Karpas-422 (cell line): ENCODE measurements at regions not wholly inside any gene's neighbourhood (a gene's known extent, or its start where the extent isn't known, plus 50 kb on each side); places are given as distances from the start of the nearest gene placed in this dataset.

Experiments
- DNase-seq: peaks from one replicate; pipeline ENCODE4 v3.0.0-alpha.2; 2015
- H2AFZ ChIP-seq: fragments of 200-600 bp; sonication (generic); 2 replicates; pipeline ENCODE4 v1.6.1; 2014; ENCODE audit warnings: antibody characterized with exemption, low read length, mixed read lengths
- H3K27ac ChIP-seq: fragments of 200-600 bp; sonication (generic); 2 replicates; pipeline ENCODE4 v1.5.1; 2014; ENCODE audit warnings: mild to moderate bottlenecking, low read length, moderate library complexity
- H3K27me3 ChIP-seq: fragments of 200-600 bp; sonication (generic); 2 replicates; pipeline ENCODE4 v1.6.1; 2014; ENCODE audit warnings: low read length, mixed read lengths
- H3K36me3 ChIP-seq: fragments of 200-600 bp; sonication (generic); 2 replicates; pipeline ENCODE4 v1.6.1; 2014; ENCODE audit warnings: low read length, mixed read lengths; ENCODE audit not compliant: insufficient read depth
- H3K4me1 ChIP-seq: fragments of 200-600 bp; sonication (generic); 2 replicates; pipeline ENCODE4 v1.6.1; 2014; ENCODE audit warnings: mild to moderate bottlenecking, low read length, mixed read lengths
- H3K4me2 ChIP-seq: fragments of 200-600 bp; sonication (generic); 2 replicates; pipeline ENCODE4 v1.6.1; 2014; ENCODE audit warnings: low read length, low read depth, mild to moderate bottlenecking; ENCODE audit not compliant: poor library complexity, severe bottlenecking
- H3K4me3 ChIP-seq: fragments of 200-600 bp; sonication (generic); 2 replicates; pipeline ENCODE4 v1.5.1; 2014; ENCODE audit warnings: mild to moderate bottlenecking, antibody characterized with exemption, low read length, mixed read lengths
- H3K79me2 ChIP-seq: fragments of 200-600 bp; sonication (generic); 2 replicates; pipeline ENCODE4 v1.6.1; 2014; ENCODE audit warnings: mild to moderate bottlenecking, low read length, mixed read lengths
- H3K9ac ChIP-seq: fragments of 200-600 bp; sonication (generic); 2 replicates; pipeline ENCODE4 v1.6.0; 2014; ENCODE audit warnings: low read length
- H3K9me2 ChIP-seq: fragments of 200-600 bp; sonication (generic), shearing (Covaris generic); replicated peaks from 2 replicates; pipeline ENCODE4 v1.6.0; 2014; ENCODE audit warnings: mild to moderate bottlenecking, low read length, moderate library complexity; ENCODE audit not compliant: insufficient read depth
- H3K9me3 ChIP-seq: fragments of 300-700, 200-600 bp; sonication (generic); 2 replicates; pipeline ENCODE4 v1.6.1; 2014; ENCODE audit warnings: low read length, mixed read lengths
- H4K20me1 ChIP-seq: fragments of 200-600 bp; sonication (generic); 2 replicates; pipeline ENCODE4 v1.6.1; 2014; ENCODE audit warnings: mild to moderate bottlenecking, antibody characterized with exemption, low read length, low read depth; ENCODE audit not compliant: insufficient read depth

DNA sequence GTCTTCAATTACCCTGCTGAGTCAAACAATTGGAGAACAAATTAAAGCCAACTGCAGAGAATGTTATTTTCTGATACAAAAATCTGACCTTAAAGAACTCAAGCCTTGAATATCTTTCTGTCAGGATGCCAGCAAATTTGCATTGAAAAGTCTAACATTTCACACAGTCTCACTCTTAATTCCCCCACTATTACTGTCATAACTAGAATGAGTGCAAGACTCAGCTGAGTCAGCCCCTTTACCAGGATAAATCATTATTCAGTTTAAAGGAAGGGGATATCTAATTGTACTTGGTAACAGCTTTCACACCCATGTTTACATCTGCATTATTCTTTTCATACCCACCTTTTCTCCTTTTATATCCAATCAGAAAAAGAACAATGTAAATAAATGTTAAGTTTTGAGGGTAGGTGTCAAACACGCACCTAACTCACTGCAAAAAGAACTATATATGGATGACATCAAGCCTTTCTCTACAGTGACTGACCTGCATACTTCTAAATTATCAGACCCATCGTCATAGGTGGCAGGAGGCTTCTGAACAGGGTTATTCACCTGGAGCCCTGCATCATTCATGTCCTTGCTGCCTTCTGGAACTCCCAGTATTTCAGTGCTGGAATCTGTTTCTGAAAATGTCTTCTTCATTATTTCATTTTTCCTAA, 117.4 kb downstream of the TMA16 start:
- Histone ChIP-seq H3K9ac (peak overlapping the region; percentile 69), H2AFZ (peak overlapping the region; percentile 36; the same call in 1 of the 2 replicates), H3K79me2 (no peaks in the 10 kb centered on the region), H4K20me1 (no peaks in the 10 kb centered on the region), H3K27ac (peak overlapping the region; percentile 96), H3K9me3 (no peaks in the 10 kb centered on the region), H3K4me1 (peaks cover 76% of the 10 kb centered on the region), H3K4me2 (peak overlapping the region; percentile 83), H3K36me3 (no peaks in the 10 kb centered on the region), H3K9me2 (0 out of 2 replicates have a peak, but pooled peaks cover 6% of the 10 kb centered on the region), H3K4me3 (peak overlapping the region; percentile 62), H3K27me3 (no peaks in the 10 kb centered on the region)
- peak; percentile 88 for DNase-seq

DNA sequence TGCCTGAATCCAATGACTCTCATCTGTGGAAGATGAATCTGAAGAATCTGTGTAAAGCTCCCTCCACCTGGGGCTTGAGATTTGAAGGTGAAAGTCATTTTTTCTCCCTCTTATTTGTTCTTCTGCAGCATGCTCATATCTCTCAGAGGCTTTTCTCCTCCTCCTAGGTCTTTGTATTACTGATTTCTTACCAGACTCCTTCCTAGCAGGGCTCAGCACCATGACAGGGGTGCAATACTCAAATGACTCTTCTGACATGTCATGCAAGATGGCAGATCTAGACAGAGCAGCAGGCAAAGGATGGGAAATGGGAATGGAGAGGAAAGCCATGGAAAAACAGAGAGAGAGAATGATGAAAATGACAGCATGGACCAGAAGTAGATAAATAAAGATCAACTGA, 118.3 kb downstream of the TMA16 start:
- Histone ChIP-seq H3K9ac (peak overlapping the region; percentile 69), H3K4me1 (peaks cover 68% of the 10 kb centered on the region), H3K9me3 (no peaks in the 10 kb centered on the region), H3K36me3 (no peaks in the 10 kb centered on the region), H2AFZ (peak overlapping the region; percentile 64), H3K4me3 (peak overlapping the region; percentile 62), H3K27me3 (no peaks in the 10 kb centered on the region), H3K4me2 (peak overlapping the region; percentile 83), H3K9me2 (0 out of 2 replicates have a peak, but pooled peaks cover 6% of the 10 kb centered on the region), H3K79me2 (no peaks in the 10 kb centered on the region), H4K20me1 (no peaks in the 10 kb centered on the region), H3K27ac (peak overlapping the region; percentile 96)
- DNase-seq: peak; percentile 66

DNA sequence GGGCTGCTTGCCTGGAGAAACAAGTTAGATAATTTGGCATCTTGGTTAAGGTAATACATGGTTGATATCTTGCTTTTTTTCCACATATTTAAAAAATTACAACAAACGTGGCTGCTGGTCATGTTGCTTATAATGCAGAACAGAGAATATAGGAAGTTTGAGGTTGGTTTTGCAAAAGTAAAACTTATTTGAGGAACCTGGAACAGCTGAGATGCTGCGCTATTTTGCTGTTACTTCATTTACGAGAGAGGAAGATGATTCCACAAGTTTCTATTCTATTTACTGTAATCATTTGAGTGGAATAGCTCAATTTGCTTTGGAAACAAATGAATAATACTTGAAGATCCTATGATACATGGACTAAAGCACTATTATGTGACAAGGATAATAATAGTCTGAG, 118.9 kb downstream of the TMA16 start:
- Histone ChIP-seq H3K4me1 (peaks cover 62% of the 10 kb centered on the region), H3K9ac (peak overlapping the region; percentile 69), H3K9me3 (no peaks in the 10 kb centered on the region), H2AFZ (peak overlapping the region; percentile 64), H3K27me3 (no peaks in the 10 kb centered on the region), H4K20me1 (no peaks in the 10 kb centered on the region), H3K9me2 (0 out of 2 replicates have a peak, but pooled peaks cover 6% of the 10 kb centered on the region), H3K36me3 (no peaks in the 10 kb centered on the region), H3K27ac (peak overlapping the region; percentile 96), H3K4me3 (peak overlapping the region; percentile 62), H3K79me2 (no peaks in the 10 kb centered on the region), H3K4me2 (peak overlapping the region; percentile 83)
- DNase-seq: peak; percentile 83

DNA sequence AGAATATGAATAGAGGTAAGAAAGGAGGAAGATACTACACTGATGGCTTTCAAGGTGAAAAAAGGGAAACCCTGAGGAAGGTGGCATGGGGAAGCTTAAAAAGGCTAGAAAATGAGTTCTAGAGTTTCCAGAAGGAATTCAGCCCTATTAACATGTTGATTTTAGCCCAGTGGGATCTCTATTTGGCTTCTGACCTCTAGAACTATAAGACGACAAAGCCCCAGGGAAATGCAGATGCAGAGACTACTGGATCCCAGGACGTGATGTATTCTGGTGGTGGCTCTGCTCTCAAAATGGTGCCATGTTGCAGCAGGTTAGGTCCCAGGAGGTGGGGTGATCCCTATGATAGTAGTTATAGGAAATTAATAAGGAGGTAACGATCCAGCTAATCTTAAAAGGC, 120.4 kb downstream of the TMA16 start:
- Histone ChIP-seq H4K20me1 (no peaks in the 10 kb centered on the region), H3K9me2 (0 out of 2 replicates have a peak, but pooled peaks cover 6% of the 10 kb centered on the region), H3K36me3 (no peaks in the 10 kb centered on the region), H3K4me1 (peaks cover 49% of the 10 kb centered on the region), H3K9ac (no peak overlapping the region), H3K9me3 (no peaks in the 10 kb centered on the region), H2AFZ (no peak overlapping the region), H3K27ac (no peak overlapping the region), H3K27me3 (no peaks in the 10 kb centered on the region), H3K79me2 (no peaks in the 10 kb centered on the region), H3K4me3 (no peak overlapping the region), H3K4me2 (no peak overlapping the region)
- no peak for DNase-seq

DNA sequence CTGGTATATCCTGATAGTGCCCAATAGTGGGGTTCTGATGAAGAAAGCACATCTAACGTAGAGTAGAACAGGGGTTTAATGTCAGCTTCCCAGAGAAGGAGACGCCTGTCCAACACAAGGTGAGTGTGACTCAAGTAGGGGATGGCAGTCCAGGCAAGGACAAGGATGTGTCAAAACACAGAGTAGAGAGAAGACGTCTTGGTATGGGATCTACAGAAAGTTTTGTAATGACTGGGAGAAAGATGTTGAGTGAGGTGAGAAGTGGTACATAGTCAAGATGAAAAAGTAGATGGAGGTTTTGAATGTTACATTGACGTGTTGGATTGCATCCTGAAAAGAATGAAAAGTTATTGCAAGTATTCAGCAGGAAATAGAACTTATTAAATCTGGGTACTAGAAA, 124.4 kb downstream of the TMA16 start:
- Histone ChIP-seq H3K36me3 (no peaks in the 10 kb centered on the region), H3K27ac (no peak overlapping the region), H3K4me1 (peaks cover 9% of the 10 kb centered on the region), H3K9me3 (no peaks in the 10 kb centered on the region), H3K4me2 (no peak overlapping the region), H3K79me2 (no peaks in the 10 kb centered on the region), H2AFZ (no peak overlapping the region), H3K9me2 (0 out of 2 replicates have a peak, but pooled peaks cover 6% of the 10 kb centered on the region), H4K20me1 (no peaks in the 10 kb centered on the region), H3K9ac (no peak overlapping the region), H3K4me3 (no peak overlapping the region), H3K27me3 (no peaks in the 10 kb centered on the region)
- DNase-seq: no peak

DNA sequence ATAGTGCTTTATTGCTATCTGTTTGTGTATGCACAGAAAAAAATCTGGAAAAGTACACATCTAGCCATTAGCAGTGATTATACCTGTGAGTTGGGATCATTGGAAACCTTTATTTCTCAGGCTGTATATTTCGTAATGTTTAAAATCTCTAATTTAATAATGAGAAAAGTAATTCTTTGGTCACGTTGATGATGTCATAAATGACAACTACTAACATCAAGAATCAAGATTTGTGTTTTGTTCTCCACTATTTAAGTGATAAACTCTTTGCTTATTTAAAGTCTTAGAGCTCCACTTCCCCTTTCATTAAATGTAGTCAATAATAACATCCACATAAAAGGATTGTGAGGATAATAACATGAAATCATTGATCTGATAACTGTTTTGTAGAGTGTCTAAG, 126.2 kb downstream of the TMA16 start:
- Histone ChIP-seq H3K9me3 (no peaks in the 10 kb centered on the region), H3K4me3 (no peak overlapping the region), H3K27ac (no peak overlapping the region), H3K9ac (no peak overlapping the region), H3K36me3 (no peaks in the 10 kb centered on the region), H3K79me2 (no peaks in the 10 kb centered on the region), H3K4me1 (no peaks in the 10 kb centered on the region), H3K4me2 (no peak overlapping the region), H3K9me2 (no peaks in the 10 kb centered on the region), H4K20me1 (no peaks in the 10 kb centered on the region), H3K27me3 (no peaks in the 10 kb centered on the region), H2AFZ (no peak overlapping the region)
- no peak for DNase-seq

DNA sequence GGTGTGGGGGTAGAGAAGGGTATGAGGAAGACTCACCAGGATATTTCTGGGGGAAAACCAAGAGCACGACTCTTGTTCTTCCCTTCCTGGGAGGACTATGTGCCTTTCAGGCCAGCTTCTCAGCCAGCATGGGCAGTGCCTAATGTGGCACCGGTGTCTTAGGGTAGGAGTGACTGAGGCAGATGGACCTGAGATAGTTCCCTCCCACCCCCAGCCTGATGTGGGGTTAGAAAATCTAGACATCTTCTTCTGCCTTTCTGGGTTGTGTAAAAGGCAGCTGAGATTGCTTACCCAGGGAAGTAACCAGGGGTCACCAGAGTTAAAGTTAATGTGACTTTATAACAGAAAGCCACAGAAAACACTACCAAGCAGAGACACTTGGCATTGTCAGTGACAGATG, 127.3 kb downstream of the TMA16 start:
- Histone ChIP-seq H3K79me2 (no peaks in the 10 kb centered on the region), H3K36me3 (no peaks in the 10 kb centered on the region), H3K9ac (no peak overlapping the region), H4K20me1 (no peaks in the 10 kb centered on the region), H2AFZ (peak overlapping the region; percentile 19; the same call in 1 of the 2 replicates), H3K9me3 (no peaks in the 10 kb centered on the region), H3K4me1 (no peaks in the 10 kb centered on the region), H3K4me3 (no peak overlapping the region), H3K4me2 (no peak overlapping the region), H3K27me3 (no peaks in the 10 kb centered on the region), H3K9me2 (no peaks in the 10 kb centered on the region), H3K27ac (no peak overlapping the region)
- no peak for DNase-seq

DNA sequence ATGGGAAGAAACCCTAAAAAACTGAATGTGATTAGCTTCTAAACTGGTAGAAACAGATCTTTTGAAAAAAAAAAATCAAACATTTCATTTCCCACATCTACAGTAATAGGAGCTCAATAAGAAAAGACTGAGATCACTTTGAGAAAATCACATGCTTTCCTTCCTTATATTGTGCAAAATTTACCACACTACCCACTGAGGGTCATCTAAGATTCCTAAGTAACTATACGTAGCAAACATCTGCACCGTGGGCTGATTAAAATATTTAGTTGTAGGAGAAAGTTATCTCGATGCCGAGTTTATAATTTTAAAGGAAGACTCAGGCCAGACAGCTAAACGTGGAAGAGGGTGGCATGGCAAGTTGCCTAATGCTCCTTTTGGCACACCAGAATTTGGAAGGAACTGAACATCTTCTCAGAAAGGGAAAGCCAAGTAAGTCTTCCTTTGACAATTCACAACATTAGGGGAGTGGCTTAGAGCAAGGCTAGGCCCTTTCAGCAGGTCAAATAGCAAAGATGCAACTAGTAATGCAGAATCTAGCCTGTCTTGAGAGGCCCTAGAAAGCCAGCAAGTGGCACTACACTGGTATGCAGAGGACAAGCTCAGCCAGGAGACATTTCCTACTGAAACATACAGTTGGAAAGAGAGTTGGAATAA, 128.0 kb downstream of the TMA16 start:
- Histone ChIP-seq H3K4me3 (no peak overlapping the region), H3K79me2 (no peaks in the 10 kb centered on the region), H3K27ac (no peak overlapping the region), H2AFZ (no peak overlapping the region), H3K9ac (no peak overlapping the region), H3K4me1 (no peaks in the 10 kb centered on the region), H3K4me2 (no peak overlapping the region), H4K20me1 (no peaks in the 10 kb centered on the region), H3K36me3 (no peaks in the 10 kb centered on the region), H3K9me3 (no peaks in the 10 kb centered on the region), H3K27me3 (no peaks in the 10 kb centered on the region), H3K9me2 (no peaks in the 10 kb centered on the region)
- DNase-seq: no peak
